Vagina (tissue), 2 donors: ENCODE measurements at regions not wholly inside any gene's neighbourhood (a gene's known extent, or its start where the extent isn't known, plus 50 kb on each side); places are given as distances from the start of the nearest gene placed in this dataset.

Experiments
- POLR2A ChIP-seq, 2 donors: fragments of 450-650 bp; IDR thresholded peaks; one replicate each; pipeline ENCODE4 v1.6.1; 2017; ENCODE audit warnings: antibody characterized with exemption in 2 of 2, mild to moderate bottlenecking in 2 of 2, moderate library complexity in 2 of 2
- POLR2AphosphoS5 ChIP-seq, 2 donors: sonication (generic); formaldehyde crosslinking; IDR thresholded peaks; one replicate each; pipeline ENCODE4 v1.9.0; 2017; ENCODE audit warnings: antibody characterized with exemption in 2 of 2, mild to moderate bottlenecking in 2 of 2, low read depth in 1 of 2; ENCODE audit not compliant: insufficient read depth in 1 of 2
- TF ChIP-seq, protein P1 (sequence below), 3 experiments: fragments of 450-650 bp in 2 of 3; fragments of 200-600 bp in 1 of 3; sonication (generic) in 1 of 3; IDR thresholded peaks; one replicate each; pipeline ENCODE4 v1.5.1; 2017 to 2019; ENCODE audit warnings: antibody characterized with exemption in 3 of 3, mild to moderate bottlenecking in 2 of 3, moderate library complexity in 2 of 3

GRCh38 chr2:187775651-187776050, 221.4 kb upstream of the TFPI start:
- TF ChIP-seq POLR2AphosphoS5 (IDR thresholded peaks at IDR 0.05; ENCODE audit: insufficient read depth in 1 of 2, low read depth in 1 of 2), result no peak
- TF ChIP-seq POLR2A (IDR thresholded peaks at IDR 0.05), result no peak
- TF ChIP-seq, protein P1, sequence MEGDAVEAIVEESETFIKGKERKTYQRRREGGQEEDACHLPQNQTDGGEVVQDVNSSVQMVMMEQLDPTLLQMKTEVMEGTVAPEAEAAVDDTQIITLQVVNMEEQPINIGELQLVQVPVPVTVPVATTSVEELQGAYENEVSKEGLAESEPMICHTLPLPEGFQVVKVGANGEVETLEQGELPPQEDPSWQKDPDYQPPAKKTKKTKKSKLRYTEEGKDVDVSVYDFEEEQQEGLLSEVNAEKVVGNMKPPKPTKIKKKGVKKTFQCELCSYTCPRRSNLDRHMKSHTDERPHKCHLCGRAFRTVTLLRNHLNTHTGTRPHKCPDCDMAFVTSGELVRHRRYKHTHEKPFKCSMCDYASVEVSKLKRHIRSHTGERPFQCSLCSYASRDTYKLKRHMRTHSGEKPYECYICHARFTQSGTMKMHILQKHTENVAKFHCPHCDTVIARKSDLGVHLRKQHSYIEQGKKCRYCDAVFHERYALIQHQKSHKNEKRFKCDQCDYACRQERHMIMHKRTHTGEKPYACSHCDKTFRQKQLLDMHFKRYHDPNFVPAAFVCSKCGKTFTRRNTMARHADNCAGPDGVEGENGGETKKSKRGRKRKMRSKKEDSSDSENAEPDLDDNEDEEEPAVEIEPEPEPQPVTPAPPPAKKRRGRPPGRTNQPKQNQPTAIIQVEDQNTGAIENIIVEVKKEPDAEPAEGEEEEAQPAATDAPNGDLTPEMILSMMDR (IDR thresholded peaks at IDR 0.05), result no peak
